ENCODE measurements at regions not wholly inside any gene's neighbourhood (a gene's known extent, or its start where the extent isn't known, plus 50 kb on each side); places are given as distances from the start of the nearest gene placed in this dataset.

DNA sequence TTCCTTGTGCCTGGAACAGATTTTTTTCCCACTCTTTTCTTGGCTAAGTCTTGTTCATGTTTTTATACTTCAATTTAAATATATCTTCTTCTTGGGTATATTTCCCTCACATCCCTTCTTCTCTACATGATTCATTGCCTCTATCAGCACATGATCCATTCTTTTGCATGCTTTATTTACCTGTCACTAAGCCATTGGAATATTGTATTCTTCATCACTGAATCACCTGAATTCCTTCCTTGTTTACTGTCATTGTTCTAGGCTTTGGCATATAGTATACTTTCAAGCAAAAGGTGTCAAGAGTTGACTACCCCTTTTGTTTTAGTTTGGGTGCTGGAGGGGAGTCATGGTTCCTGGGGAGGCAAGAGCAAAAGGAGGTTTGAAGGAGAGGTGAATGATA, 464.5 kb upstream of the LRRC7 start:
- TF ChIP-seq CTCF (IDR thresholded peaks at IDR 0.05) (no peak), POLR2A (IDR thresholded peaks at IDR 0.05) (no peak)
